ENCODE measurements at regions not wholly inside any gene's neighbourhood (a gene's known extent, or its start where the extent isn't known, plus 50 kb on each side); places are given as distances from the start of the nearest gene placed in this dataset.

GRCh38 chrX:140318296-140318695 lies 186.6 kb downstream of the SOX3 start:
- no peak for TF ChIP-seq HDAC2 (IDR thresholded peaks at IDR 0.05)
- no peak for TF ChIP-seq SREBF2 (IDR thresholded peaks at IDR 0.05)
- TF ChIP-seq EHMT2 (IDR thresholded peaks at IDR 0.05; ENCODE audit: low read depth): no peak
- no peak for TF ChIP-seq MYC (IDR thresholded peaks at IDR 0.05; ENCODE audit: borderline replicate concordance, low read length)
- no peak for TF ChIP-seq NR3C1 (IDR thresholded peaks at IDR 0.05)
- TF ChIP-seq ATOH8 (CRISPR knock-in tag; IDR thresholded peaks at IDR 0.05; ENCODE audit: low read depth): no peak
- TF ChIP-seq JUN (IDR thresholded peaks at IDR 0.05): no peak
- no peak for TF ChIP-seq CBX8 (IDR thresholded peaks at IDR 0.05)
- no peak for TF ChIP-seq E2F6 (IDR thresholded peaks at IDR 0.05; ENCODE audit: borderline replicate concordance, low read depth)
- TF ChIP-seq CBX2 (IDR thresholded peaks at IDR 0.05; ENCODE audit: borderline replicate concordance, low read depth): no peak
- TF ChIP-seq RARB (CRISPR knock-in tag; IDR thresholded peaks at IDR 0.05): no peak
- Histone ChIP-seq H3K4me1 (no peaks in the 10 kb centered on the region), H3K27ac (no peak overlapping the region), H3K4me3 (no peak overlapping the region), H3K9me3 (no peaks in the 10 kb centered on the region), H3K4me2 (no peak overlapping the region)
- ChIA-PET POLR2A (no interaction called here), CTCF (no interaction called here)
- DNase-seq (ENCODE audit: low read depth in 1 of 2, low spot score in 1 of 2): no peak
- 0% methylated on average over 4 of the region's 4 CpGs for WGBS (ENCODE audit: missing lambda C conversion rate)
- FAIRE-seq: no peak
- no peak for ATAC-seq

- 7% methylated on average over 2 of the region's 2 CpGs for WGBS (ENCODE audit: missing lambda C conversion rate)
- DNase-seq (ENCODE audit: low read depth in 1 of 2, low spot score in 1 of 2): no peak
- no peak for ATAC-seq
- H3K4me1 ChIP-seq: no peaks in the 10 kb centered on the region
- H3K4me3 ChIP-seq: no peak overlapping the region
- POLR2A ChIA-PET: no interaction called here
- no peak for TF ChIP-seq NR3C1 (IDR thresholded peaks at IDR 0.05)
- no peaks in the 10 kb centered on the region for H3K9me3 ChIP-seq
- CTCF ChIA-PET: no interaction called here
- H3K4me2 ChIP-seq: no peak overlapping the region
- FAIRE-seq: no peak
- no peak overlapping the region for H3K27ac ChIP-seq
These were observed 187.4 kb downstream of the SOX3 start for GRCh38 chrX:140317462-140317861.

- POLR2A ChIA-PET: no interaction called here
- H3K4me3 ChIP-seq: no peak overlapping the region
- H3K9me3 ChIP-seq: no peaks in the 10 kb centered on the region
- TF ChIP-seq MYC (IDR thresholded peaks at IDR 0.05; ENCODE audit: borderline replicate concordance, low read length) (no peak), ATOH8 (CRISPR knock-in tag; IDR thresholded peaks at IDR 0.05; ENCODE audit: low read depth) (no peak), ZNF302 (CRISPR knock-in tag; IDR thresholded peaks at IDR 0.05) (no peak), HOXB5 (CRISPR knock-in tag; IDR thresholded peaks at IDR 0.05) (no peak), TFCP2L1 (CRISPR knock-in tag; IDR thresholded peaks at IDR 0.05) (no peak), ELK1 (IDR thresholded peaks at IDR 0.05; ENCODE audit: low read depth, low read length) (no peak), CBX8 (IDR thresholded peaks at IDR 0.05) (no peak)
- WGBS (ENCODE audit: missing lambda C conversion rate): 5% methylated on average over 11 of the region's 11 CpGs
- H3K27ac ChIP-seq: no peak overlapping the region
- ATAC-seq (no peak), DNase-seq (ENCODE audit: low read depth in 1 of 2, low spot score in 1 of 2) (no peak), FAIRE-seq (no peak)
- CTCF ChIA-PET: no interaction called here
- H3K4me2 ChIP-seq: no peak overlapping the region
- H3K4me1 ChIP-seq: no peaks in the 10 kb centered on the region
These were observed 205.7 kb downstream of the SOX3 start for GRCh38 chrX:140298960-140299825.

GRCh38 chrX:140297273-140297672 lies 207.6 kb downstream of the SOX3 start:
- WGBS (ENCODE audit: missing lambda C conversion rate): 5% methylated on average over 1 of the region's 1 CpG
- ATAC-seq: no peak
- Histone ChIP-seq H3K4me2 (no peak overlapping the region), H3K9me3 (no peaks in the 10 kb centered on the region), H3K4me3 (no peak overlapping the region), H3K4me1 (no peaks in the 10 kb centered on the region), H3K27ac (no peak overlapping the region)
- no peak for DNase-seq (ENCODE audit: low read depth in 1 of 2, low spot score in 1 of 2)
- ChIA-PET CTCF (no interaction called here), POLR2A (no interaction called here)
- FAIRE-seq: no peak
- TF ChIP-seq HES2 (IDR thresholded peaks at IDR 0.05): no peak
- TF ChIP-seq PHF8 (IDR thresholded peaks at IDR 0.05; ENCODE audit: borderline replicate concordance, low read depth): no peak
- no peak for TF ChIP-seq RNF2 (IDR thresholded peaks at IDR 0.05; ENCODE audit: borderline replicate concordance, low read depth)
- TF ChIP-seq ATOH8 (CRISPR knock-in tag; IDR thresholded peaks at IDR 0.05; ENCODE audit: low read depth): no peak
- no peak for TF ChIP-seq ZFP36 (IDR thresholded peaks at IDR 0.05; ENCODE audit: borderline replicate concordance, partially characterized antibody)
- TF ChIP-seq NPAS2 (CRISPR knock-in tag; IDR thresholded peaks at IDR 0.05; ENCODE audit: borderline replicate concordance): no peak
- TF ChIP-seq ESRRA (IDR thresholded peaks at IDR 0.05; ENCODE audit: borderline replicate concordance, low read length): no peak
- TF ChIP-seq EHMT2 (IDR thresholded peaks at IDR 0.05; ENCODE audit: low read depth): no peak

Data from A549 (cell line).